ENCODE measurements at regions not wholly inside any gene's neighbourhood (a gene's known extent, or its start where the extent isn't known, plus 50 kb on each side); places are given as distances from the start of the nearest gene placed in this dataset.

GRCh38 chr3:159074756-159075701 lies 273.2 kb downstream of the MFSD1 start:
- in situ Hi-C loops (cut with HindIII; ENCODE audit: low pct_unique_long_range_greater_than_20kb, low sequenced_read_pairs), result no loop called here
- DNase-seq (ENCODE audit: low read depth, low spot score), result no peak

GRCh38 chr3:159077860-159078259 lies 276.0 kb downstream of the MFSD1 start:
- in situ Hi-C loops (cut with HindIII; ENCODE audit: low pct_unique_long_range_greater_than_20kb, low sequenced_read_pairs), result no loop called here
- no peak for DNase-seq (ENCODE audit: low read depth, low spot score)

DNA sequence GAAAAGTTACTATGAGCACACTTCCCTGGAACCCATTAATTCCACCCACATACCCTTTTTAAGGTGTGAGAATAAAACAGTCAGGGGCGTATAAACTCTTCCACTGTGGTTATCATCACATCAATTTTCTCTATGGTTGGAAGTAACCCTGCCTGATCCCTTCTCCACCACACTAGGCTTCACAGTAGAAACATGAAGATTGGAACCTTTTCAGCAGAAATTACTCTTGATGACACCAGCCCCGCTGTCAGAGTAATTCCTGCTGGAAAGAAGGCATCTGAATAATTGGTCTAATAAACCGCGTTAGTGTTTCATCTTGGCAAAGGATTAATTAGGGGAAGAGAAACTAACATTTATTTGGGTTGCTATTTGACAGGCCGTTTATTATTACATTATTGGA lies 278.4 kb downstream of the MFSD1 start:
- in situ Hi-C loops (cut with HindIII; ENCODE audit: low pct_unique_long_range_greater_than_20kb, low sequenced_read_pairs), result no loop called here
- no peak for DNase-seq (ENCODE audit: low read depth, low spot score)

- in situ Hi-C loops (cut with HindIII; ENCODE audit: low pct_unique_long_range_greater_than_20kb, low sequenced_read_pairs), result no loop called here
- DNase-seq (ENCODE audit: low read depth, low spot score), result peak; percentile 17
These were observed 279.0 kb downstream of the MFSD1 start for GRCh38 chr3:159080821-159081220.

DNA sequence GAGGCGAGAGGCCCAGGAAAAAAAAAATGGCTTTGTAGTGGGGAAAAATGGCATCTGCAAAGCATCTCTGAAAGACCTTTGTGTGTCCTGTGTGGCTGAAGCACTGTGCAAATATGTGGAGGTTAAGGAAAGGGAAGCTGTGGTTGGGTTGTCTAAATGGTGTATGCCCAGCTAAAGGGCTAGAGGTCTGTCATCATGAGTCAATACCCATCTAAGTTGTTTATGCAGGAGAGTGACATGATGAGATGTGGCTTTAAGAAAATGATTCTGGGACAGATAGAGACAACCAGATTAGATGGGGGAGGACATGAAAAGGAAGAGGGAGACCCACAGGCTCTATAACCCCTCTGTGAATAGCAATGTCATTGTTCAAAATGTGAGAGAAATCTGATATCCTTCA lies 280.7 kb downstream of the MFSD1 start:
- peak; percentile 49 for DNase-seq (ENCODE audit: low read depth, low spot score)
- in situ Hi-C loops (cut with HindIII; ENCODE audit: low pct_unique_long_range_greater_than_20kb, low sequenced_read_pairs), result no loop called here

- in situ Hi-C loops (cut with HindIII; ENCODE audit: low pct_unique_long_range_greater_than_20kb, low sequenced_read_pairs), result no loop called here
- DNase-seq (ENCODE audit: low read depth, low spot score), result peak; percentile 31
These were observed 290.1 kb downstream of the MFSD1 start for GRCh38 chr3:159091936-159092335.

- in situ Hi-C loops (cut with HindIII; ENCODE audit: low pct_unique_long_range_greater_than_20kb, low sequenced_read_pairs), result no loop called here
- no peak for DNase-seq (ENCODE audit: low read depth, low spot score)
These were observed 300.1 kb downstream of the MFSD1 start for GRCh38 chr3:159102001-159102400.

- in situ Hi-C loops (cut with HindIII; ENCODE audit: low pct_unique_long_range_greater_than_20kb, low sequenced_read_pairs), result no loop called here
- no peak for DNase-seq (ENCODE audit: low read depth, low spot score)
These were observed 310.9 kb downstream of the MFSD1 start for GRCh38 chr3:159112724-159113123.

GRCh38 chr3:159113221-159113875 lies 311.5 kb downstream of the MFSD1 start:
- in situ Hi-C loops (cut with HindIII; ENCODE audit: low pct_unique_long_range_greater_than_20kb, low sequenced_read_pairs), result no loop called here
- DNase-seq (ENCODE audit: low read depth, low spot score), result no peak

GRCh38 chr3:159114582-159114981 lies 312.7 kb downstream of the MFSD1 start:
- no peak for DNase-seq (ENCODE audit: low read depth, low spot score)
- in situ Hi-C loops (cut with HindIII; ENCODE audit: low pct_unique_long_range_greater_than_20kb, low sequenced_read_pairs), result no loop called here

DNA sequence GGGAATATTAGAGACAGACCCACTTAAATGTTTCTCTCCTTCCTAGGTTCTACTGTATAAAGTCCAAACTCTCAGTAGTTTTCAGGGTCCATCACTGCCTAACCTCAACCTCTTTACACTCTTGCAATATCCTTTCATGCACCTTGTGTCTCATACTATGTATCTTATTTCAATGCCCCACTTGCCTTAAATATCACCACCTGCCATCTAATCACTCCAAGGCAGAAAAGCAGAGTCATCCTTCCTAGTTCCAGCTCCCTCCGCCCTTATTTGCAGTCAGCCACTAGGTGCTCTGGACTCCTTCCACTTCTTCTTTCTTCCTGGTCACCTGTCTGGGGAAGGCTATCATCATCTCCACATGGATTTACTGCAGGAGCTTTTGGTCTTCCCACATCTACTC lies 322.0 kb downstream of the MFSD1 start:
- DNase-seq (ENCODE audit: low read depth, low spot score), result no peak
- in situ Hi-C loops (cut with HindIII; ENCODE audit: low pct_unique_long_range_greater_than_20kb, low sequenced_read_pairs), result no loop called here

DNA sequence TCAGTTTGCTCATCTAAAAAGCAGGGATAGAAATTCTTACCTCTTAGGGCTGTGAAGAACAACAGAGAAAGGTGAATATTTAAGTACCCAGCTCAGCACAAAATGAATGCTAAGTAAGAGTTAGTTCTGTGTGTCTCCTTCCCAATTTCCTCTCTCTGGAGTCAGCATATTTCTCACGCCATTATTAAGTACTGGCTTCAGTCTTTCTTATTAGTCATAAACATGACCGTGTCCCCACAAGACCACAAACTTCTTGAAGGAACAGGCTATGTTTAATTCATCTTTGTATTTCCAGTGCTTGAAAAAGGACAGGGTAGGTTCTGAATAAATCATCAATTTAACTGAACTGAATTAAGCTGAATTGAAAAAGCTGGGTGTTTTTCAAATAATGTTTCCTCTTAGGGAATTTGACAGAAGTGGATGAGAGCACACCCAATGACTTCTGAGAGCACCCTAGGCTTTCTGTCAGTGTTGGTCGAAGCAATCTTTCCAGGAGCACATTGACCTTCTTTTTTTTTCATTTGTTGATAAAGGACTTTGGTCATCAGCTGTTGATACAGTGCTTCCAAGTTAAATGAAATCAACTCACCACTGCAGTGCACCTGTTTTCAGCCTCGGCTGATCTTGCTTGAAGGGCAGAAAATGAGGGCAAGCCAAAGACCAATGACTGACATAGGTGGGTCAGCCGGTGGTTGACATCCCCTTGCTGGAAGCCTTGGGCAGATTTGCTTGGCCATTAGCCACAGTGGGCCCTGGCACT lies 324.6 kb downstream of the MFSD1 start:
- in situ Hi-C loops (cut with HindIII; ENCODE audit: low pct_unique_long_range_greater_than_20kb, low sequenced_read_pairs), result no loop called here
- DNase-seq (ENCODE audit: low read depth, low spot score), result no peak

- no peak for DNase-seq (ENCODE audit: low read depth, low spot score)
- in situ Hi-C loops (cut with HindIII; ENCODE audit: low pct_unique_long_range_greater_than_20kb, low sequenced_read_pairs), result no loop called here
These were observed 325.2 kb downstream of the MFSD1 start for GRCh38 chr3:159127021-159127392.

DNA sequence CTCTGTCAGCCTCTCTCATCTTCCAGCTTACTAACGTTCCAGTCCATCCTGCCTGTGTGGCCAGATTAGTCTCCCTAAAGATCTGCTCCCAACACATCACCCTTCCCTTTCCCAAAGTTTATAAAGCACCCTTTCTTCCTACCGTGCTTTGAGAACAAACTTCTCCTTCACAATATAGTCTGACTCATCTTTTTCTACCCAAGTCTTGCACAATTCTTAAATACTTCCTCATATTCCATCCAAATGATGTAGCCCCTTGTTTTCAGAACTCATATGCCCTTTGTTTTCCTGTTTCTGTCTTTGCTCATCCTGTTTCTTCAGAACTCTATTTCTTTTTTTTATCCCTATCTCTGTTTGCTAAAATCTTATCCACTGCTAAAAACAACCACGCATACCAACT lies 326.8 kb downstream of the MFSD1 start:
- in situ Hi-C loops (cut with HindIII; ENCODE audit: low pct_unique_long_range_greater_than_20kb, low sequenced_read_pairs), result no loop called here

DNA sequence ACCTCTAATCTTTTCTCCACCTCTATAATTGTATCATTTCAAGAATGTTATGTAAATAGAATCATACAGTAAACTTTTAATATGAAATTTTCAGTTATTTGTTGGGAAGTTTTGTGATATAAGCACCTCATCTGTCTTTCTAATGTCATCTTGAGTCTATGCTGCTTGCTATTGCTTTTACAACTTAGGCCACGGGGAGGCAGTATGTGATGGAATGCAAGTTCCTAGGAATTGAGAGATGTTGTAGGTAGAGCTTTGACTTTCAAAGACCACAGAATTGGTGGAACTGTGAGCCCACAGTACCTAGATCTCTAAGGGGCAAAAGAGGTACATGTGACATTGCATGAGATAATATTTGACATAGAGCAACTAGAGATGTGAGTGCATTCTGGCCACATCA lies 328.3 kb downstream of the MFSD1 start:
- DNase-seq (ENCODE audit: low read depth, low spot score), result peak; percentile 66

More for the DNA sequence above, 326.8 kb downstream of the MFSD1 start:
- DNase-seq (ENCODE audit: low read depth, low spot score), result peak; percentile 95

GRCh38 chr3:159131376-159131775 lies 329.5 kb downstream of the MFSD1 start:
- in situ Hi-C loops (cut with HindIII; ENCODE audit: low pct_unique_long_range_greater_than_20kb, low sequenced_read_pairs), result no loop called here
- no peak for DNase-seq (ENCODE audit: low read depth, low spot score)

More for the DNA sequence above, 328.3 kb downstream of the MFSD1 start:
- in situ Hi-C loops (cut with HindIII; ENCODE audit: low pct_unique_long_range_greater_than_20kb, low sequenced_read_pairs), result no loop called here

DNA sequence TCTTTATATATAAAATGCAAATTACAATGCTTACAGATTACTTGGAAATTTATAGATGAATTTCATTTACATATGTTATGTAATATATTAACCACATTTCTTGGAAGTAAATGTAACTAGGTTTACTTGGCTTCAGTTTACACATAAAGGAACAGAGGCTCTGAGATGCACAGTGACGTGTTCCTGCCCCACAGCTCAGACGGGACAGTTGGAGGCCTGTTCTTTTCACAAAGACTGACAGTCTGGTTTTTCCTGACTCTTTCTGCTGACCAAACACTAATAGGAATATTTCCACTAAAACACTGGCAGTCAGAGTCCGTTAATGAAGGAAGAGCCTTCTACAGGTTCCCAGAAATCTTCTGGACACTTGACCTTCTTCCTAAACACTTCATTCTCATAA lies 336.1 kb downstream of the MFSD1 start:
- in situ Hi-C loops (cut with HindIII; ENCODE audit: low pct_unique_long_range_greater_than_20kb, low sequenced_read_pairs), result no loop called here
- DNase-seq (ENCODE audit: low read depth, low spot score), result peak; percentile 36

DNA sequence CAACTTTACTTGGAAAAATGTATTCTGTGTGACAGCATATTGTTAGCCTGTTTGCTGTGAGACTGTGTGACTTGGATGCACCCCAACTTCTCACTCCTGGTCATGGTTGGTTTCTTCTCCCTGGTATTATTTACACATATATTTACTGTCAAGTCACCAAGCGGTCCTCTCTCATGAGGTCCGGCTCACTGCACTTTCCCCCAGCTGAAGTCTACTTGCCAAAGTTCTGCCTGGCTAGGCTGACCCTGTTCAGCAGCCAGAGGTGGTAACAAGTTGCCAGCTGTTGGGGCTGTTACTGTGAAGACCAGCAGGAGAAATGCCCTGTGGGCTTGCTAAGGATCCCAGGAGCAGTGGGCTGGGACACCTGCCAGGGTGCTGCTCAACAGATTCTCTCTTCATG lies 337.5 kb downstream of the MFSD1 start:
- no peak for DNase-seq (ENCODE audit: low read depth, low spot score)
- in situ Hi-C loops (cut with HindIII; ENCODE audit: low pct_unique_long_range_greater_than_20kb, low sequenced_read_pairs), result no loop called here

All from SK-MEL-5 (cell line).